NCI-H510A (cell line): ENCODE measurements at regions not wholly inside any gene's neighbourhood (a gene's known extent, or its start where the extent isn't known, plus 50 kb on each side); places are given as distances from the start of the nearest gene placed in this dataset.

Experiments
- DNase-seq: peaks from one replicate; lab custom pipeline; 2025; lab: John Stamatoyannopoulos, UW

DNA sequence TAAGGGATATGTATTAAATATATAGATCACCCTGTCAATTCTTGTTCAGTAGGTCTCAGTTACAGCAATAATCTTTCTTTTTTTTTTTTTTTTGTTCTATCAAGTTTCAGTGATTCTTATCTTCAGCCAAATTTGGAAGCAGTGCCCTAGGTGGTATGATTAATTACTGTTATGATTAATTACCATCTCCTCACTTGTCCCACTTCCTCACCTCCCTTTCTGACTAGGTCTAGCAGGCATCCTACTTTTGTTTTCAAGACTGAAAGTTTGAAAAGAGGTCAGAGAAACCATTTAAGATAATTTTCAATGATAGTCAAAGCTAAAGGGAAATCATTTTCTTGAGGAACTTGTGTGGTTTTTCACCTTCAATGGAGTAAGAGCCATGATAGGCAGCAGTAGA, 144.0 kb upstream of the CNTN4 start:
- DNase-seq = no peak

DNA sequence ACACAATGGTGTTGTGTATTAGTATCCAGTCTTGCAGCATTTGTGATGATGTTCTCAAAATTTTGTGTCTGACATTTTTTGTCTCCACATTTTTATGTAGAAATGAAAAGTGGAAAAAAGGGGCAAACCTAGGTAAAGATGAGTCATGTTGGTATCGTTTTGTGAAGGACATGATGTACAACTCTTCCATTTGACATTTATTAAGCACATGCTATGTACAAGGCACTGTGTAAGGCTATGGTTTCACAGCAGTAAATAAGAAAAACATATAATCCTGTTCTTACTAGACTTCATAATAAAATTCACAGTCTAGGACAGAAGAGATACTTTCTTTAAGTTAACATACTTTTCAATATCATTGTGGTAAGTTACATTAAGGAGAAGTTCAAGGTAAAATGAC, 143.5 kb upstream of the CNTN4 start:
- no peak for DNase-seq

DNA sequence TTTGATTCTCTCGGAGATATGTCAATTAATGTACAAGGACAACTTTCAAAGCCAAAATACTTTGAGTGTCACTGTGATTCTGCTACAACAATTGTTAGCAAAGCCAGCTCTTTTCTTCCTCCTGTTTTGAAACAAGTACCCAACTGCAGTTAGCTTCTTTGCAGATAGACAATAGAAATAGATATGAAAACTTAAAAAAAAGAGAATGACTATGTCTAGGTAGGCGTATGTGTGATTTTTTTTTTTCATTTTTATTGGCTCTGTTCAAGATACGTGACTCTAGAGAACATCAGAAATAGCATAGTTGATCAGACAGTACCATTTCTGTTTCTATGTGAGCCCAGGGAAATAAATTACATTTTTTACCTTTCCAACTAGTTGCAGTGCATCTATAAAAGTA, 142.9 kb upstream of the CNTN4 start:
- no peak for DNase-seq

DNA sequence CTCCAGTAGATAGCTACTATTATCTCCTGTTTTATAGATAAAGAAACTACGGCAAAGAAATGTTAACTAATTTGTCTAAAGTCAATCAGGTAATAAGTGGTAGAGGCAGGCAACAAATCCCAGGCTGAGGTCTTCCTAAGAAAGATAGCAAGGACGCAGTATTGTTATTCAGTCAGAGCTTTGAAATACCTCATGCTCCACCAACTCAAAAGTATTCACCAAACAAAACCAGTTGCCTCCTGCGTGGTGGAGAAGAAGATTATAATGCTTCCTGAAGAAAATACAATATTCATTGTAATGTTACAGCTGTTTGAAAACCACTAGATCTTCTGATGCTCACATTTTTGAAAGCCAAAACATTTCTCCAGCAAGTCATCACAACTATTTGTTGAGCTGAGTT, 138.2 kb upstream of the CNTN4 start:
- no peak for DNase-seq

DNA sequence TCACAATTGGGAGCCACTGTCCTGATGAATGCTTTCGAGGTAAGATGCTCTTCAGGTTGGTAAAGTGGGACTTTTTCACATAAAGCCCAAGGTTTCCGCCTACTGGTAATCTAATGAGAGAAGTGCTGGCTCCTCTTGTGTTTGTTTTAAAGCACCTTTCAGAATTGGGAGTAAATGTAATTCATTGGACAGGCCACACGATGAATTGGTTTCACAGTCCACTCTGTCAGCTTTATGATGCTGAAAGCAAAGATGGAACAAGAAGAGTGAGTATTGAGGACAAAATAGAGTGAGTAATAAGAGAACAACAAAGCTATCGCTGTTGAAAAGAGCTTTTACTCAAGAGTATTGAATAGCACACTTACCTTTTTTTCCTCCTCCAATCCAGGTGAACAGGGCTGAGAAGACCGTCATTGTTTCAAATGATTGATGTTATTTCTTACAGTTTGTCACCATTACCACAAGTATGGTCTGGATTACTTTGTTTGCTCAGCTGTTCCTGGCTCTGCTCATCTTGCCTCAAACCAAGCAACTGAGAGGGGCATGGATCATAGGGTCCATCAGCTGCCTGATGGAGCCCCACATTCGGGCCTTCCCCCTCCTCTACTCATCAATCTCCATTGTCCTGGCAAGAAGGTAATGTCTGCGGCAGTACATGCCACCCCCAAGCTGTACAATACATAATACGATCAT, 136.1 kb upstream of the CNTN4 start:
- DNase-seq = peak; percentile 80

DNA sequence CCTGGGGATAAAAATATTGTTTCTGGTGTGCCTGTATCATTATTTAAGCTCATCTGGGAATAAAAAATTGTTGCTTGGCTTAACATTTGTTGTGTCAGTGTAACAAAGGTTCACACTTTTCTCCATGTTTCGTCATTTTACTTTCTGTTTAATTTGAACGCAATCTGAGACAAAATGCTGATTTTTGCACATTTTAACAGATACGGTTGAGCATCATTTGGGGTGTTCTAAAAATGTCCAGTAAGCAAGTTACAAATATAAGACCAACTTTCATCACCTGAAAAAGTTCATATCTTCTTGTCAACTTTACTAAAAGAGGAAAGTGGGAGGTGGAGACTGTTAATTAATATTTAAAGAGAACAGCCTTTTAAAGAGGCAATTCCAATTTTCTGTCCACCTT, 134.8 kb upstream of the CNTN4 start:
- DNase-seq = no peak

DNA sequence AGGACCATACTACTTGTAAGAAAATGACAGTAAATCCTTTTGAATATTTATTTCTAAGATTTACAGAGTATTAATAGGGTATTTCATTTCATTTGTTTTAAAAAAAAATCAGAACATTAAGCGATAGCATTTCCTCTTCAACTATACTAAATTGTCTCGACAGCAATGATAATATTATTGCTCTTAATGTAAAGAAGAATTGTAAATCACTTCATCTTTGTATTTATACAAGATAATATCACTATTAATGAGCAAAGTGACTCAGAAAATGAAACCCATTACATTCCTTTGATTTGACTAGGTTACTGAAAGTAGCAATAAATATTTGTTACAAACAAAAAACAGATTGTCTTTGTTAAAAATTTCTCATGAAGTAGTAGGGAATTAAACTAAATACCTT, 131.1 kb upstream of the CNTN4 start:
- no peak for DNase-seq

DNA sequence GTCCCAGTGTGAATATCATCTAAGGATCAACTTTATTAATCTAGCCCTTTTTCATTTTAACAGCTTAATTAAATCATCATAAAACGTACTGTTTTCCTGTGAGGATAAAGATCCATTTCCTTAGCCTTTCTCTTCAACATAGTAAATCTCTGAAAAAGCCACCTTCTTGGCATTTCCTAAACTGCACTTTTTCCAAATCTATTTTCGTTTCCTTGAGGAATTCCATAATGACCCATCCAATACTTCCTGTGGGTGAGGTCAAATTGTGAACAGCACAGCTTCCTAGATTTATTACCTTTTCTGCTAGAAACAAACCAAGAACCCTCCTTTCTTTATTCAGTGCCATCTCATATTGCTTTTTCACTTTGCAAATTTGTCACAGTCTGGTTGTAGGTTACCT, 129.4 kb upstream of the CNTN4 start:
- DNase-seq = no peak

DNA sequence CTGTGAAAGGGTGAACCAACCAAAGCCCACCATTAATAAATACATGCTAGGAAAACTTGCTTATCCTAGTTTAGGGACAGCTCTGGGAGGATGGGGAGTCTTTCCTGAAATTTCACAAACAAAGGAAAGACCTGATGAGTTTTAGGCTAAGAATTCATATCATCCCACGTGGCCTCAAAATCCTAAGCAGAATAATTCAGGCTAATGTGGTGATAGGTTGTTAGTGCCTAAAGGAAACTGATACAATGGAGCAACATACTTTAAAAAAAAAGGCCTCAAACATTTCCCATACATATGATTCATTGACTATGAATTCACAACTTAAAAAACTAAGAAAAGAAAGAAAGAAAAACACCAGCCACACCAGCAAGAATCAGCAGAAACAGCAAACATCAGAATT, 126.9 kb upstream of the CNTN4 start:
- DNase-seq = no peak

DNA sequence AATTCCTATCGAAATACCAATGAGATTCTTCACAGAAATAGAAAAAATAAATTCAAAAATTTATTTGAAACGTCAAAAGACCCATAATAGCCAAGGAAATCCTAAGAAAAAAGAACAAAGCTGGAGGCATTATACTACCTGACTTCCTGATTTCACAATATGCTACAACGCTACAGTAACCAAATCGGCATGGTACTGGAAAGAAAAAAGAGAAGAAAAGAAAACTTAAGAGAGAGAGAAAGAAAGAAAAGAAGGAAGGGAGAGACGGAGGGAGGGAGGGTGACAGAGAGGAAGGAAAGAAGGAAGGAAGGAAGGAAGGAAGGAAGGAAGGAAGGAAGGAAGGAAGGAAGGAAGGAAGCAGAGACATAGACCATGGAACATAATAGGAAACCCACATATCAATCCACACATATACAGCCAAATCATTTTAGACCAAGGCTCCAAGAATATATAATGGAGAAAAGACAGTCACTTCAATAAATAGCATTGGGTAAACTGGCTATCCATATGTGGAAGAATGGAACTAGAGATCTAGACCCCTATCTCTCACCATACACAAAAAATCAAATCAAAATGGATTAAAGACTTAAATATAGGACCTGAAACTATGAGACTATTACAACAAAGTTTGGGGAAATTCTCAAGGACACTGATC, 118.6 kb upstream of the CNTN4 start:
- no peak for DNase-seq

DNA sequence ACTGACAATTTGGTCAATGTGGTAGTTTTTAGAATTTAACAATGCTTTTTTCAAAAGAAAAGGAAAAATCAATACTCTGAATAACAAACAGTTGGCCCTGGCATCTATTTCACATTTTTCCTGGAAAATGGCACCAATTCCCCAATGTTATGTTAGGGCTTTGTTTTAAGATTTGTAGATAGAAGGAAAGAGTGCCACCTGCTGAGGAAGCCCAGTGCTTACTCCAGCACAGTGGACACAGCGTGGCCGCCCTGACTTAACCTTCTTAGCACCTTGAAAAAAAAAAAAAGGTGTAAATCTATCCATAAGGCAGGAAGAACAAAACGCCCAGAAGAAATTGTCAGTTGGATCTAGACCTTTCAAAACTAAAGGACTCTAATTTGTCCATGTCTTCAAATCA, 110.7 kb upstream of the CNTN4 start:
- DNase-seq = no peak

DNA sequence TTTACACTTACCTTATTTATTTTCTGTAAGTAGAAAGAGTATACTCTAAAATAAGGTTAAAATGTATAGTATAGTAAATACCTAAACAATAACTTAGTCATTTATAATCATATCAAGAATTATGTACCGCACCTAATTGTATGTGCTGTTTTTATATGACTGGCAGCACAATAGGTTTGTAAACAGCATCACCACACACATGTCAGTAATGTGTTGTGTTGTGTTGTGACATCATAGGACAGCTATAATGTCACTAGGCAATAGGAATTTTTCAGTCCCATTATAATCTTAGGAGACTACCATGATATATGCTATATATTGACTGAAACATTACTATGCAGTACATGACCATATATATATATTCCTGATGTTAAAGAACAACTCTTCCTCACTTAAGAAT, 99.9 kb upstream of the CNTN4 start:
- DNase-seq = no peak

DNA sequence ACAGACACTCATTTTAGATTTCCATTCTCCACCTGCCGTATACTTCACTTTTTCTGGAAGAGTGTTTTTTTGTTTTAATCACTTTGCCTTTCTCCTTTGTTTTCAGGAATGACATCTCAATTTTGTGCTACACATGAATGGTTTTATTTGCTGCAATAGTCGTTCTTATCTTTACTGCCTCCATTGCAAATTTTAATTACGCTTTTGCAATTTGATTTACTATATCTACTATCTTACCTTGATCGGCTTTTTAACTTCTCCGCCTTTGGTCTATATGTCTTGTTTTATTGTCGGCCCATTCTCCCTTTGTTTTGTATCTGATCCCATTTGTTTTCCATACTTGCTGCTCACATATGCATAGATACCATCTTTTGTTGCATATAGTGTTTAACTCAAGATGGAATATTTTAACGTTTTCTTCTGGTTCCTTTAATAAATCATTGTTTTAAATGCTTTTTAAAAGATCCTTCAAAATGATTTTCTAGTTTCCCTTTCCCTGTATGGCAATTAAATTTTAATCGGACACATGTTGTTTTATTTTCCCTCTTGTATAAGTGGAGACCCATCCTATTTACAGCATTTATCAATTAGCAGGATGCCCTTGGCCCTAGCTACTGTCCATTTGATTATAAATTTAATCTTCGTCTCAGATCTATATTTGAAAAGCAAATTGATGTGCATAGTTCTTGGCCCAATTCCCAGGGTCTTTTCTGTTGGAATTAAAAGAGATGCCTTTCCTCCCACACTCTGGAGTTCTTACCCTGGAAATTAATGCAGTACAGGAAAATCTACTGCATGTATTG, 97.2 kb upstream of the CNTN4 start:
- no peak for DNase-seq

DNA sequence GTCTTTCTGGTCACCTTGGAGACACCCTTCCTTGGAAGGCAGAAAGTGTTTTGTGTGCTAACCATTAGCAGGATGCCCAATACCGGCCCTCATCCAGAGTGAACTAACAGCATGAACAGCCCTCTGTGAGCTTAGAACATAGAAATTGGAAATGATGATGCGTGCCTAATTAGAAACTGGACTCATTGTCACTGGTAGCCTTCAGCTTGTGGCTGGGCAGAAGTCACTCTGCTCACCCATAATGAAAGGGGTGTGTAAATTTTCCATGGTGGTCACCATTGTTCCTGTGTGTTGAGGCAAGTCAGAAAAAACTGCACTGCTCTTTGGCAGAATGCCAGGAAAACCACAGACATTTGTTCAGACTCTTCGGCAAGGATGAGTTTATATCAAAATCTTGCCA, 74.7 kb upstream of the CNTN4 start:
- no peak for DNase-seq

DNA sequence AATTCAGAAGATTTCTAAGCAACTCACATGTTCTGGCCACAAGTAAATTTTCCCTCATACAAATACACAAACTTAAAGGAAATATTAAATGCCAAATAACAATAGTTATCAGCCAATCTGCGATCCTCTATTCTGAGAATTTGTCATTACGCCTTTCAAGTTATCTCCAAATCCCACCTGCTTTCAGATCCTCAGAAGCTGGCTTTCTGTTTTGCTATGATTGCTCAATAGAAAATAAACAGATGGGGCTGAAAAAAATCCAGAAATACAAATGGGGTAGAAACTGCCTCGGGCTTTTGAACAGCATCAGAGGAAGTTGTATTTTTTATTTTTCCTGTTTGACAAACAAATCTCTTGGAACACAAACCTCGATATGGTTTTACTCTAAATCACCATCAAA, 74.0 kb upstream of the CNTN4 start:
- DNase-seq = no peak

DNA sequence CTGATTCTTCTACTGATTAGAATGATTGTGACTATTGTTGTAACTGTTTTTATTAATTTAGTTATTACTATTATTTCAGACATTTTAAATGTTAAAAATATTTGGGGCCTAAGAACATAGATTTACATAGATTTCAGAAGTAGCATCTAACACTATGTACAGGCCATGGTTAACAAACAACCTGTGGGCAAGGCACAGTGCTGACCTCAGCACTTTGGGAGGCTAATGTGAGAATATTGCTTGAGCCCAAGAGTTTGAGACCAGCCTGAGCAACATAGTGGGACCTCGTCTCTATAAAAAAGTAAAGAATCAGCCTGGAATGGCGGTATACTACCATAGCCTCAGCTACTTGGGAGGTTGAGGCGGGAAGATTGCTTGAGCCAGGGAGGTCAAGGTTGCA, 69.1 kb upstream of the CNTN4 start:
- no peak for DNase-seq

DNA sequence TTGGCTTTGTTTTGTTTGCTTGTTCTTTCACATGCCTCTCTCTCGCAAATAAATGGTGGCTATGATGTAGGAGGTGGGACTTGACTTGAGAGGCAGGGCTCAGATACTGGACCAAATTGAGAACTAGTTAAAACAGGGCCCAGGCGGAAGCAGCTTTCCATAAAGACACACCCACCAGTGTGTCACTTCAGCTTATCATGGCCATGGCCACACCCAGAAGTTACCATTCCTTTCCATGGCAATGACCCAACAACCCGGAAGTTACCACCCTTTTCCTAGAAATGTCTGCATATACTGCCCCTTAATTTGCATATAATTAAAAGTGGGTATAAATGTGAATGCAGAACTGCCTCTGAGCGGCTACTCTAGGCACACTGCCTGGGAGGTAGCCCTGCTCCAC, 62.6 kb upstream of the CNTN4 start:
- DNase-seq = no peak

DNA sequence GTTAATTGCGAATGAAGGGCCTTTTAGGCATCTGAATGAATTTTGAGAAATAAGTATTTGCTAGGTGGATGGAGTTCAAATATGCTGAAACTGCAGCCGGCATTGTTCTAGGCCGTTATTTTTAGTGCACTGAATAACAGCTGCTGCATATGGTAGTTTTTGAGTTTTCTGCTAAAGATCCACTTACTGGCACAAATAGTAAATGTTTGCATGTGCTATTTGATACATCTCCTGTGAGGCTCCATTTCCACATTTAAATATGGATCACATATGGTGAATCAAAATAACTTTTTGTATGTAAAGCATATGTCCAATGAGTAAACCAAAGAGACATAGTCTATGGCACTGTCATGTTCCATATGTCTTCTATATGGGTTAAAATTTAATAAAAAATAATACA, 56.7 kb upstream of the CNTN4 start:
- DNase-seq = no peak
